HG03039 (cell line): ENCODE measurements at regions not wholly inside any gene's neighbourhood (a gene's known extent, or its start where the extent isn't known, plus 50 kb on each side); places are given as distances from the start of the nearest gene placed in this dataset.
A peak's percentile ranks its signal among the peaks of the same experiment; 100 is the strongest.

Experiments used
- ATAC-seq: cut with Tn5 transposase; IDR thresholded peaks from one replicate; pipeline ENCODE4 v1.9.1; 2021; ENCODE audit warnings: mild to moderate bottlenecking, moderate library complexity; ENCODE audit not compliant: unreplicated experiment

DNA sequence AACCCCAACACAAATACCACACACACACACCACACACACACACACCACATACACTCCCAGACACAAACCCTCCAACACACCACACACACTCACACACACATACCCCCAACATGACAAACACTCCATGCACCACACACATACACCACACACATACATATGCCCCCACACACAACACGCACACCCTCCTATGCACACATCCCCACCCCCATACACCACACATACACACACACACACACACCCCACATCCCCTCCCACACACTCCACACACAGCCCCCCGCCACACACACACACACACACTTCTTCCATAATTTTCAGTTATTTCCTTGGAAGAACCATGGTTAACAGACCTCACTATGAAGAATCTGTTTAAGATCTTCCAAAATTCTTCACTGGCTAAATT is 173.5 kb upstream of the KCNIP4 start:
- ATAC-seq: no peak

- ATAC-seq: no peak
Measured at GRCh38 chr4:22115262-22115661, 166.7 kb upstream of the KCNIP4 start.

GRCh38 chr4:22103768-22104167 is 155.2 kb upstream of the KCNIP4 start:
- no peak for ATAC-seq

- no peak for ATAC-seq
Measured at GRCh38 chr4:22099896-22100295, 151.3 kb upstream of the KCNIP4 start.

DNA sequence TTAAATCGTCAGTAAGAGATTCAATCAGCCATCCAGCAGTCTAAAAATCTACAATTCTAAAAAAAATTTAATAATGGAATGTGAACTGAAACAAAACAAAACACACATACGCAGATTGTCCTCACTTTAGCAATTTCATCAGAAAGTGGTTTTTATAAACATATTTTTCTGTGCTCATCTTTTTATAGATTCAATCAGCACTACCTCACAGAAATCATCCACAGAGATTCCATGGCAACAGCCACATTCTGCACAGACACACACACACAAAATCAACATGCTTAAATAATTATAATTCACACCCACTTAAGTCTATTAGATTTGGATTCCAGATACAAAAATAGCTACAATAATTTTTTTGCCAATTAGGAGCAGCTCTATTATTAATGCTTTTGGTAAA is 149.0 kb upstream of the KCNIP4 start:
- no peak for ATAC-seq

- no peak for ATAC-seq
Measured at GRCh38 chr4:22094217-22094616, 145.6 kb upstream of the KCNIP4 start.

DNA sequence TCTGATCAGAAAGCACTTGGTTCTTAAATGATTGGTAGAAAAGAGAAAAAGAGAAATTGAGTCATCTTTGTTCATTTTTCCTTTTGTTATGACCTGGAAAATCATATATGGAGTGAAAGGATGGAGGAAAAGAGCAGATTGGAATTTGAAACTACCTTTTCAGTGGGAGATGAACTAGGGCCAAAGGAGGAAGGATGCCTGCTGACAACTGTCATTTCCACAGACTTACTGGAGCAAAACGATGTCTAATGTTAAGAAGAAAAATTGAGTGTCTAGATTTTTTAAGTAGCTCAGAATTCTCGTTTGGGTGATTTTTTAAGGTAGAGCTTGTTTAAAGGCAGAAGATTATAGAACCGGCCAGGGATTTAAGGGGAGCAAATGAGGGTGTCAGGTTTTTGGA is 144.6 kb upstream of the KCNIP4 start:
- ATAC-seq: no peak

GRCh38 chr4:22091906-22092305 is 143.3 kb upstream of the KCNIP4 start:
- no peak for ATAC-seq

GRCh38 chr4:22091352-22091717 is 142.8 kb upstream of the KCNIP4 start:
- no peak for ATAC-seq

DNA sequence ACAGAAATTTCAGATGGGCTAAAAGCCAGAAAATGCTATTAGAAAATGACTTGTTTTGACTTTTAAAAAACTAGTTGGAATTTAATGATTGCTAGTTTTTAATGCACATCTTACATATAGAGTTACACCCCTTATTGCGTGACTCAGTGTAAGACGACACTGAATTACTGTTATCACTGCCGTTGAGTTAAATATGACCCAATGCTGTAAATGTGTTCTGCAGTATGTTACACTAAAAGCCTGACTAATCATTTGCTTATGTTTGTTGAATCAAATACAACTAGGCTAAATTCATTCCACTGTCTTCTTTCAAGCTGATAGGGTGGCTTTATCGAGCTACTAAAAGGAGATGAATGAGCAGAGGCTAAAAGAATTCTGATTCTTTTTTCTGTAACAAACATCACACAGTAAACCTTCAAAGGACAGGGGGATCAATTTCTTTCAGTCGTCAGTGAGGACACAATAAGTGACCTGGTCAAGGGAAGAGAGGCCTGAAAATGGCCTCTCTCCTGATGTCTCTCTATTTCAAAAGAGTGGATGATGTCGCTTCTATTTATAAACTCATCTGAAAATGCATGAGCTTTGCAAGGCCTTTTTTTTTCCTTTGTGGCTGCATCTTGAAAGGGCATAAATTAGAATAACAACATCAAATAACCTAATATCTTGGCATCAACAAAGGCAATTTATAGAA is 142.2 kb upstream of the KCNIP4 start:
- ATAC-seq: no peak

GRCh38 chr4:22077571-22077970 is 129.0 kb upstream of the KCNIP4 start:
- no peak for ATAC-seq

GRCh38 chr4:22072726-22073125 is 124.2 kb upstream of the KCNIP4 start:
- ATAC-seq: no peak

GRCh38 chr4:22072240-22072639 is 123.7 kb upstream of the KCNIP4 start:
- ATAC-seq: no peak

GRCh38 chr4:22071749-22072148 is 123.2 kb upstream of the KCNIP4 start:
- ATAC-seq: peak; percentile 99

DNA sequence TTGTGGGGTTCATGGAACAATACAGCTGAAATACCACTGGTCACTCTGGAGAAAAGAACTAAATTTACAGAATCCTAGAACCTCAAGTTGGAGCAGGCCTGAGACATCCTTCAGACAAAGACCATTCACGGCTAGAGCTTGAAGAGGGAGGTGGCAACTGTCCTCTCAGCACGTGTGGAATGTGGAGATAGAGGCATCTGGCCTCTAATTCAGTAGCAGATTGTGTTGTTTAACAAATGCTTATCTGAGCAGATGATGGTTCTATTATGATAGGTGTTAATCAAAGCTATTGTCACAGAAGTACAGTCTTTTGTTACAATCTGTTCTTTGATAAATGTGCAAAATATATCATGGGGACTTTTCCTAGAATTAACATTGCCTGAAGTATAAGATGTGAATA is 121.7 kb upstream of the KCNIP4 start:
- no peak for ATAC-seq

DNA sequence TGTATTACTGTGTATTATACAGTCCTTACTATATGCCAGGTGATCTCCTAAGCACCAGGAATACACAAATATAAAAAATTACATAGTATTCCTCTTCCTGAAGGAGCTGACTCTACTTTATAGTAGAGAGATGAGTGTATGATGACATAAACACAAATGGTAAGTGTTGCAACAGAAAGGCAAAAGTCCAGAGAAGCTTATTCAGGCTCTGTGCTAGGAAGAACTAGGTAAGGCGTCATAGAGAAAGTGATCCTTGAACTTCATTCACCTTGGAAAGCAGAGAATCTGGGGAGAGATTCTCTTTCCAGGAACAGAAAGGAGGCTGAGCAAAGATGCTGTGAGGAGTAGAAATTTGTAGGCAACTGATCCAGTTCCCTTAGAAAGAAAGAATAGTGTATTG is 115.0 kb upstream of the KCNIP4 start:
- no peak for ATAC-seq

DNA sequence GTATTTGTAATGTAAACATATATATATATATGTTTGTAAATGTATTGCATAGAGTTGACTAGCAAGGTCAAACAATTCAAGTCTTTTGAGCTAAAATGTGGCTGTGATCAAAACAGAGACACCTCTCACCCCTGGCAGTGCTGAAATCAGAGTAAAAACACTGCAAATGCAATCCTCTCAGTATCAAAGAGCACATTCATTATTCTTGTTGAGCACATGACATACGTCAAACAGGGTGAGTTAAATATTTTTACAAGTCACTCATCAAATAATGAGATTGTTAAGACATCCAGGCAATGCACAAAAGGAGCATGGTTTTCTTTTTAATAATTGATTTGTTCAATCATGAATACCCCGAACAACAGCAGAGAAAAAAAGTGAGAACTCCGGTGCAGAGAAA is 114.1 kb upstream of the KCNIP4 start:
- ATAC-seq: no peak

DNA sequence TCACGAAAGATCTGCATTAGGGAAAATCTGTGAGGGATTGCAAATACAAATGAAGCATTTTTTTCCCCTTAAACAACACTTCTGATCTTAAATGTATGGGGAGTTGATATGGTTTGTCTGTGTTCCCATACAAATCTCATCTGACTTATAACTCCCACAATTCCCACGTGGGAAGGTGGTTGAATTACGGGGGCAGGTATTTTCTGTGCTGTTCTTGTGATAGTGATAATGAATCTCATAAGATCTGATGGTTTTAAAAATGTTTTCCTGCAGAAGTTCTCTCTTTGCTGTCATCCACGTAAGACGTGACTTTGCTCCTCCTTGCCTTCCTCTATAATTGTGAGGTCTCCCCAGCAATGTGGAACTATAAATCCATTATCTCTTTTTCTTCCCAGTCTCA is 107.4 kb upstream of the KCNIP4 start:
- no peak for ATAC-seq

- ATAC-seq: no peak
Measured at GRCh38 chr4:22052076-22052475, 103.5 kb upstream of the KCNIP4 start.

GRCh38 chr4:22048323-22048722 is 99.8 kb upstream of the KCNIP4 start:
- no peak for ATAC-seq

GRCh38 chr4:22047793-22048192 is 99.2 kb upstream of the KCNIP4 start:
- no peak for ATAC-seq

GRCh38 chr4:22045051-22045630 is 96.6 kb upstream of the KCNIP4 start:
- no peak for ATAC-seq

GRCh38 chr4:22031423-22031822 is 82.9 kb upstream of the KCNIP4 start:
- no peak for ATAC-seq
